ENCODE measurements at regions not wholly inside any gene's neighbourhood (a gene's known extent, or its start where the extent isn't known, plus 50 kb on each side); places are given as distances from the start of the nearest gene placed in this dataset.
"Not testable (repeated sequence)": the region's sequence is repeated elsewhere in the genome, so short reads cannot be mapped to it uniquely, and the experiment has no call there.

DNA sequence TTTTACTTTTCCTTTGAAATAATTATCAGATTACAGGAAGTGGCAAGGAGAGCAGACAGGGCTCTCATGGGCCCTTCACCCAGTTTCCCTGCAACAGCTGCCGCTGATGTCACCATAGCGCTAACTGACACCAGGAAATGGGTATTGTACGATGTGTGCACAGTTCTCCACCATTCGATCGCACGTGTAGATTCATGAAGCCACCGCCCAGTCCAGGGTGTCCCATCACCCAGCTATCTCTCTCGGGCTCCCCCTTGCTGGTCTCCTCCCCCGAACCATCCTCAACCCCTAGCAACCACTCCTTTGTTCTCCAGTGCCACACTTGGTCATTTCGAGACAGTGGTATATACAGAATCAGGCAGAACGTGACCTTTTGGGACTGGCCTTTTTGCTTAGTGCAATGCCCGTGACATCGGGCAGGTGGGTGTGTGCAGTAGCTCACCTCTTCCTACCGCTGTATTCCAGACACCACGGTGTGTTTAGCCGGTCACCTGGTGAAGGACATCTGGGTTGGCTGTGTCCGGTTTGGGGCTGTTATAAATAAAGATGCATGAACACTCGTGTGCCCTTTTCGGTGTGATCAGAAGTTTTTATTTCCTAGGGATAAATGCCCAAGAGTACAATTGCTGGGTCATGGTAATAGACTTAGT is 118.4 kb downstream of the CRYAA start:
- Histone ChIP-seq H3K27ac (no peak overlapping the region), H3K4me1 (no peaks in the 10 kb centered on the region), H3K27me3 (no peaks in the 10 kb centered on the region), H3K9me3 (no peaks in the 10 kb centered on the region), H3K36me3 (no peaks in the 10 kb centered on the region), H3K4me3 (no peak overlapping the region)
- intact Hi-C loops (cut with DNase I; ENCODE audit: low total_unique reads), result no loop called here
- no peak for DNase-seq (ENCODE audit: low spot score in 2 of 2)
- TF ChIP-seq POLR2AphosphoS5 (IDR thresholded peaks at IDR 0.05) (no peak), POLR2A (IDR thresholded peaks at IDR 0.05) (no peak)
- TF ChIP-seq, protein P1, sequence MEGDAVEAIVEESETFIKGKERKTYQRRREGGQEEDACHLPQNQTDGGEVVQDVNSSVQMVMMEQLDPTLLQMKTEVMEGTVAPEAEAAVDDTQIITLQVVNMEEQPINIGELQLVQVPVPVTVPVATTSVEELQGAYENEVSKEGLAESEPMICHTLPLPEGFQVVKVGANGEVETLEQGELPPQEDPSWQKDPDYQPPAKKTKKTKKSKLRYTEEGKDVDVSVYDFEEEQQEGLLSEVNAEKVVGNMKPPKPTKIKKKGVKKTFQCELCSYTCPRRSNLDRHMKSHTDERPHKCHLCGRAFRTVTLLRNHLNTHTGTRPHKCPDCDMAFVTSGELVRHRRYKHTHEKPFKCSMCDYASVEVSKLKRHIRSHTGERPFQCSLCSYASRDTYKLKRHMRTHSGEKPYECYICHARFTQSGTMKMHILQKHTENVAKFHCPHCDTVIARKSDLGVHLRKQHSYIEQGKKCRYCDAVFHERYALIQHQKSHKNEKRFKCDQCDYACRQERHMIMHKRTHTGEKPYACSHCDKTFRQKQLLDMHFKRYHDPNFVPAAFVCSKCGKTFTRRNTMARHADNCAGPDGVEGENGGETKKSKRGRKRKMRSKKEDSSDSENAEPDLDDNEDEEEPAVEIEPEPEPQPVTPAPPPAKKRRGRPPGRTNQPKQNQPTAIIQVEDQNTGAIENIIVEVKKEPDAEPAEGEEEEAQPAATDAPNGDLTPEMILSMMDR (IDR thresholded peaks at IDR 0.05), result no peak

DNA sequence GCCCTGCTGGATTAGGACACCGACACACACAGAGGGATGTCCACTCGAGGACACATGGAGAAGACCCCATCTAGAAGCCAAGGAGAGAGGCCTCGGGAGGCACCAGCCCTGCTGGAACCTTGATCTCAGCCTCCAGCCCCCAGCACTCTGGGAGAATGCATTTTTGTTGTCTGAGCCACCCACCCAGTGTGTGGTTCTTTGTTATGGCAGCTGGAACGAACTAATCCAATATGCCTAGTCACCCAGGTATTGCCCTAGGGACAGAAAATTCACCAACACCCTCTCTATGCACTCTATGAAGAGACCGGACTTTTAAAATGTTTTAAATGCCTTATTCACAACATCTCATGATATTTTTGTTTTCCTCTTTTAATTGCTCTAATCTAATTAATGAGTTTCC is 117.4 kb downstream of the CRYAA start:
- Histone ChIP-seq H3K4me3 (no peak overlapping the region), H3K27me3 (no peaks in the 10 kb centered on the region), H3K27ac (no peak overlapping the region), H3K4me1 (no peaks in the 10 kb centered on the region), H3K36me3 (no peaks in the 10 kb centered on the region), H3K9me3 (no peaks in the 10 kb centered on the region)
- TF ChIP-seq POLR2A (IDR thresholded peaks at IDR 0.05) (no peak), POLR2AphosphoS5 (IDR thresholded peaks at IDR 0.05) (no peak)
- TF ChIP-seq, protein P1 (IDR thresholded peaks at IDR 0.05), result no peak
- intact Hi-C loops (cut with DNase I; ENCODE audit: low total_unique reads), result no loop called here
- no peak for DNase-seq (ENCODE audit: low spot score in 2 of 2)

DNA sequence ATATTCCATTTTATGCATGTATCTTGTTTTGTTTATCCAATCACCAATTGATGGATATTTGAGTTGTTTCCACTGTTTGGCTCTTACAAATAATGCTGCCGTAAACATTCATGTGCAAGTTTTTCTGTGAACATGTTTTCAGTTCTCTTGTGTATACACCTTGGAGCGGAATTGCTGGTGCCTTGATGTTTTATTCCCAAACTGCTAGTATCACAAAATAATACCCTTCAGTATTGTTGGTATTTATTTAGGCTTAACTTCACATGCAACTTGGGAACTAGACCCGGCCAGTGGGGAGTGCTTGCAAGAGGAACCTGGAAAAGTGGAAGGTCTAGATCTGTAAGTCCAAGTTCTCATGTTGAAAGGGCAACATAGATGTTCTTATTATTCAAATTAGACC is 115.9 kb downstream of the CRYAA start:
- Histone ChIP-seq H3K4me1 (no peaks in the 10 kb centered on the region), H3K27me3 (no peaks in the 10 kb centered on the region), H3K4me3 (no peak overlapping the region), H3K27ac (no peak overlapping the region), H3K36me3 (no peaks in the 10 kb centered on the region), H3K9me3 (no peaks in the 10 kb centered on the region)
- no peak for DNase-seq (ENCODE audit: low spot score in 2 of 2)
- TF ChIP-seq POLR2AphosphoS5 (IDR thresholded peaks at IDR 0.05) (no peak), POLR2A (IDR thresholded peaks at IDR 0.05) (no peak)
- TF ChIP-seq, protein P1 (IDR thresholded peaks at IDR 0.05), result no peak
- intact Hi-C loops (cut with DNase I; ENCODE audit: low total_unique reads), result no loop called here

DNA sequence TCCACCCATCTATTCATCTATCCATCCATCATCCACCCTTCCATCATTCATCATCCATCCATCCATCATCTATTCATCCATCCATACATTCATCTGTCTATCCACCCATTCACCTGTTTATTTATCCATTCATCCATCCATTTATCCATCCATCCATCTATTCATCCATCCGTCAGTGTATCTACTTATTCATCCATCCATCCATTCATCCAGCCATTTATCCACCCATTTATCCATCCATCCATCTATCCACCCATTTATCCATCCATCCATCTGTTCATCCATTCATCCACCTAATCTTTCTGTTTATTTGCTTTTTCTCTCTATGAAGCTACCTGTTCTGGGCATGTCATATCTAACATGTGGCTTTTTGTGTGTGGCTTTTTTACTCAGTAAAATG is 115.4 kb downstream of the CRYAA start:
- TF ChIP-seq, protein P1 (IDR thresholded peaks at IDR 0.05), result no peak
- TF ChIP-seq POLR2AphosphoS5 (IDR thresholded peaks at IDR 0.05) (no peak), POLR2A (IDR thresholded peaks at IDR 0.05) (no peak)
- H3K4me3 ChIP-seq, result no peak overlapping the region
- DNase-seq (ENCODE audit: low spot score in 2 of 2), result no peak
- H3K4me1 ChIP-seq, result no peaks in the 10 kb centered on the region
- H3K9me3 ChIP-seq, result no peaks in the 10 kb centered on the region
- H3K36me3 ChIP-seq, result no peaks in the 10 kb centered on the region
- H3K27ac ChIP-seq, result no peak overlapping the region
- peaks cover 0 to under 1% of the 10 kb centered on the region in 2 donors for H3K27me3 ChIP-seq
- intact Hi-C loops (cut with DNase I; ENCODE audit: low total_unique reads), result no loop called here

DNA sequence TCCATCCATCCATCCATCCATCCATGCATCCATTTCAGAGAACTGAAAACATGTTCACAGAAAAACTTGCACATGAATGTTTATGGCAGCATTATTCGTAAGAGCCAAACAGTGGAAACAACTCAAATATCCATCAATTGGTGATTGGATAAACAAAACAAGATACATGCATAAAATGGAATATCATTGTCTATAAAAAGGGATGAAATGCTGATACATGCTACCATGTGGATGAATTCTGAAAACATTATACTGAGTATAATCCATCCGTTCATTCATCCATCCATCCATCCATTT is 115.1 kb downstream of the CRYAA start:
- H3K27ac ChIP-seq; DNase-seq (ENCODE audit: low spot score in 2 of 2); H3K36me3 ChIP-seq; H3K9me3 ChIP-seq; H3K4me3 ChIP-seq; H3K4me1 ChIP-seq; intact Hi-C loops (cut with DNase I; ENCODE audit: low total_unique reads); H3K27me3 ChIP-seq: not testable (repeated sequence)
